ENCODE measurements at regions not wholly inside any gene's neighbourhood (a gene's known extent, or its start where the extent isn't known, plus 50 kb on each side); places are given as distances from the start of the nearest gene placed in this dataset.
"Not testable (repeated sequence)": the region's sequence is repeated elsewhere in the genome, so short reads cannot be mapped to it uniquely, and the experiment has no call there.

GRCh38 chr4:122100508-122100907 is 51.6 kb upstream of the BLTP1 start:
- no peak for DNase-seq
- Mint-ChIP-seq H3K4me1 (no peaks in the 10 kb centered on the region), H3K36me3 (no peaks in the 10 kb centered on the region), H3K27ac (no peak overlapping the region), H3K4me3 (no peak overlapping the region), H3K27me3 (peaks cover 12 to 32% (median 24%) of the 10 kb centered on the region in 3 donors), H3K9me3 (peaks cover 0 to 2% (median 0%) of the 10 kb centered on the region in 7 donors)
- ATAC-seq (ENCODE audit: low read depth in 2 of 2), result no peak

DNA sequence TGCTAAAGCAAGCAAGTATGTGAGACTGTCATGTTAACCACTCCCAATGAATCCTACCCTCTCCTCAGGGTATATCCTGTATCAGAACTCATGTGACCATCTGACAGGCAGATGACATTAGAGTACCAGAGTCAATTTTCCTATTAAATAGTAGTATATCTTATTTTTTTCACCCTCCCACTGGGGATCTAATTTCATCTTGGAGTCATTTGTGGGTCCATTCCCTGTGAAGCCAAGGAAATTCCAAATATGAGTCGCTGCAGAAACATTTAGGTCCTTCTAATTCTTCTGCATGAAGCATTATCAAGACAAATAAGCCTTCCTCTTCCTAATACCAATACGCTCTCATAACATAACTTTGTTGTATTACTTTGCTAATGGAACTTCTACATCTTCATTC is 52.2 kb upstream of the BLTP1 start:
- Mint-ChIP-seq H3K4me1 (no peaks in the 10 kb centered on the region), H3K27ac (no peak overlapping the region), H3K36me3 (no peaks in the 10 kb centered on the region), H3K27me3 (peaks cover 16 to 38% (median 25%) of the 10 kb centered on the region in 3 donors), H3K4me3 (no peak overlapping the region), H3K9me3 (peaks cover 0 to 2% (median 0%) of the 10 kb centered on the region in 7 donors)
- DNase-seq (no peak), ATAC-seq (ENCODE audit: low read depth in 2 of 2) (no peak)

GRCh38 chr4:122091836-122092405 is 60.2 kb upstream of the BLTP1 start:
- Mint-ChIP-seq H3K27ac (no peak overlapping the region), H3K9me3 (peaks cover 0 to 2% (median 0%) of the 10 kb centered on the region in 7 donors), H3K4me3 (no peak overlapping the region), H3K27me3 (peaks cover 15 to 44% (median 33%) of the 10 kb centered on the region in 3 donors), H3K36me3 (no peaks in the 10 kb centered on the region), H3K4me1 (no peaks in the 10 kb centered on the region)
- ATAC-seq (ENCODE audit: low read depth in 2 of 2) (no peak), DNase-seq (no peak)

DNA sequence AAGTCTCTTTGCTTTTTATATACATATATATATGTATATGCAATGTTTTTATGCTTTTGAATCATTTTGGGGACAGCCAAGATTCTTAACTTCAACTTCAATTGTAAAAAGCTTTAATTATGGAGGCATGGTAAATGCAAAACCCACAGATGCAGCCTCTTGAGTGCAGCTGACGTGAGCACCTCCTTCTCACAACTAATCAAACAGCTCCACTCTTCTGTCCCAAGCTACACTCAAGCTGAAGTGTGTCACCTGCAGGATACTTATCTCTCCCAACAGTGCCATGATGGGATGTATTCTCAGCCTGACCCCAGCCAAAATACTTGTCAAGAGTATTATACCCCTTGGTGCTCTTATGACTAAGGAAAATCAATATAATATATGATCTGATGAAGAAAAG is 60.7 kb upstream of the BLTP1 start:
- Mint-ChIP-seq H3K27ac (no peak overlapping the region), H3K9me3 (peaks cover 0 to 2% (median 0%) of the 10 kb centered on the region in 7 donors), H3K4me3 (no peak overlapping the region), H3K27me3 (peaks cover 15 to 38% (median 30%) of the 10 kb centered on the region in 3 donors), H3K4me1 (no peaks in the 10 kb centered on the region), H3K36me3 (no peaks in the 10 kb centered on the region)
- no peak for DNase-seq
- no peak for ATAC-seq (ENCODE audit: low read depth in 2 of 2)

GRCh38 chr4:122090989-122091388 is 61.1 kb upstream of the BLTP1 start:
- H3K4me1 Mint-ChIP-seq, result no peaks in the 10 kb centered on the region
- H3K27me3 Mint-ChIP-seq, result peaks cover 15 to 35% (median 26%) of the 10 kb centered on the region in 3 donors
- H3K36me3 Mint-ChIP-seq, result no peaks in the 10 kb centered on the region
- H3K9me3 Mint-ChIP-seq, result peaks cover 0 to 1% (median 0%) of the 10 kb centered on the region in 7 donors
- no peak for ATAC-seq (ENCODE audit: low read depth in 2 of 2)
- no peak for DNase-seq
- H3K27ac Mint-ChIP-seq, result no peak overlapping the region
- no peak overlapping the region for H3K4me3 Mint-ChIP-seq

DNA sequence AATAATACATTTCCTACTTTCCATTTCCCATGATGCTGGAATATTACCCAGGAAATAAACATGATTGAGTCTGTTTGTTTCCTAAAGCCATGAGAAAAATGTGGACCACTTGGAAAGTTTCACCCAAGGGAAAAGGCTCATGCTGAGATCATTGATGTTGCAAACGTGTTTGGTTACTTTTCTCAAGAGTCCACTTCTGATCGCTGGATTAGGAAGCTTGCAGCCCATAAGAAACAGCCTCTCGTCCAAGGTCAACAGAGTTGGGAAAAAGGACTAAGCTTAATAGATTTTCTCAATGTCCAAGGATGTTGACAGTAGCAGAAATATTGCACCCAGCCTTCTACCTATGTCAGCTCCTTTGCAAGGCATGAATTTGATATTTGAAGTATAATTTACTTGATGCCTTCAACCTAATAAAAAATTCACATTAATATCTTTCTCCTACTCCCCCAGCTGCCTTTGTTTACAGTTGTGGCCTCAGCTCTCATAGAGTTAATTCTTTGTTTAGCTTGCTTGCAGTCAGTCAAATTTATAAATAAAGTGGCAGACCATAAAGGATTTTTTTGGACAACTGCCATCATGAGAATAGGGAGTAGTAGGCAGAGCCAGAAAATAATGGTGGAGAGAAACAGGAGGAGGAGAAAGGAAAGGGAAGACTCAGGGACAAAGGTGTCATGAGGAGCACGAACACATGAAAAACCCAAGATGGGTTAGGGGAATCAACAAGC is 65.6 kb upstream of the BLTP1 start:
- Mint-ChIP-seq H3K27me3 (peaks cover 14 to 25% (median 25%) of the 10 kb centered on the region in 3 donors), H3K4me1 (no peaks in the 10 kb centered on the region), H3K36me3 (no peaks in the 10 kb centered on the region), H3K9me3 (peaks cover 0 to 2% (median 0%) of the 10 kb centered on the region in 7 donors), H3K4me3 (no peak overlapping the region), H3K27ac (no peak overlapping the region)
- DNase-seq (no peak), ATAC-seq (ENCODE audit: low read depth in 2 of 2) (no peak)

DNA sequence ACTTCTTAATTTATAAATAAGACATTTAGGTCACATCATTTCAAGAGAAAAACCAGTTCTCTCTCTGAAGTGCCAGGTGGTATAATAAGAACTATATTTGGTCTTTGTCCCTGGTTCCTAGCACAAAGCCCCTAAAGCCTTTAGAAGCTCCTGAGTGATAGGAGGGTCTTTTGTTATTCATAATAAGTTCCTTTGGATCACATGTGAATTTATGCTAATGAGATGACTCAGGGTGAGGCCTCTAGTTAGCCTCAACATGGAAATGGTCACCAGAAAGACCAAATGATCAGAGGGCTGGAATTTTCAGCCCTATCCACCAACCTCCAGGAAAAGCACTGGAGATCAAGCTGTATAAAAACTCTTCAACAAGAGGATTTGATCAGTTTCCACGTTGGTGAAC is 68.1 kb upstream of the BLTP1 start:
- DNase-seq (no peak), ATAC-seq (ENCODE audit: low read depth in 2 of 2) (no peak)
- H3K27ac Mint-ChIP-seq, result peak overlapping the region in 1 of 6 donors; percentile 69
- H3K27me3 Mint-ChIP-seq, result peaks cover 22 to 37% (median 26%) of the 10 kb centered on the region in 3 donors
- no peaks in the 10 kb centered on the region for H3K4me1 Mint-ChIP-seq
- H3K4me3 Mint-ChIP-seq, result no peak overlapping the region
- no peaks in the 10 kb centered on the region for H3K36me3 Mint-ChIP-seq
- H3K9me3 Mint-ChIP-seq, result peaks cover 0 to 2% (median 0%) of the 10 kb centered on the region in 7 donors

GRCh38 chr4:122083351-122083750 is 68.8 kb upstream of the BLTP1 start:
- H3K4me3 Mint-ChIP-seq, result no peak overlapping the region
- H3K27me3 Mint-ChIP-seq, result peaks cover 23 to 36% (median 26%) of the 10 kb centered on the region in 3 donors
- H3K36me3 Mint-ChIP-seq, result no peaks in the 10 kb centered on the region
- ATAC-seq (ENCODE audit: low read depth in 2 of 2) (no peak), DNase-seq (no peak)
- no peaks in the 10 kb centered on the region for H3K4me1 Mint-ChIP-seq
- no peak overlapping the region for H3K27ac Mint-ChIP-seq
- peaks cover 0 to 2% (median 0%) of the 10 kb centered on the region in 7 donors for H3K9me3 Mint-ChIP-seq

- Mint-ChIP-seq H3K4me3 (no peak overlapping the region), H3K9me3 (peaks cover 0 to 2% (median 0%) of the 10 kb centered on the region in 7 donors), H3K36me3 (no peaks in the 10 kb centered on the region), H3K27me3 (peaks cover 22 to 30% (median 23%) of the 10 kb centered on the region in 3 donors), H3K4me1 (no peaks in the 10 kb centered on the region), H3K27ac (no peak overlapping the region)
- no peak for DNase-seq
- ATAC-seq (ENCODE audit: low read depth in 2 of 2), result no peak
Measured at GRCh38 chr4:122082661-122083060, 69.5 kb upstream of the BLTP1 start.

- ATAC-seq (ENCODE audit: low read depth in 2 of 2); DNase-seq; H3K27ac Mint-ChIP-seq; H3K9me3 Mint-ChIP-seq; H3K36me3 Mint-ChIP-seq; H3K4me3 Mint-ChIP-seq; H3K4me1 Mint-ChIP-seq: not testable (repeated sequence)
- peaks cover 29 to 33% (median 33%) of the 10 kb centered on the region in 3 donors for H3K27me3 Mint-ChIP-seq
Measured at GRCh38 chr4:122077653-122078052, 74.5 kb upstream of the BLTP1 start.

GRCh38 chr4:122076835-122077234 is 75.3 kb upstream of the BLTP1 start:
- H3K9me3 Mint-ChIP-seq; H3K27ac Mint-ChIP-seq; H3K4me1 Mint-ChIP-seq; ATAC-seq (ENCODE audit: low read depth in 2 of 2); H3K36me3 Mint-ChIP-seq; DNase-seq: not testable (repeated sequence)
- H3K27me3 Mint-ChIP-seq, result peaks cover 31 to 37% (median 33%) of the 10 kb centered on the region in 3 donors
- peak overlapping the region in 1 of 8 donors; percentile 36 for H3K4me3 Mint-ChIP-seq

DNA sequence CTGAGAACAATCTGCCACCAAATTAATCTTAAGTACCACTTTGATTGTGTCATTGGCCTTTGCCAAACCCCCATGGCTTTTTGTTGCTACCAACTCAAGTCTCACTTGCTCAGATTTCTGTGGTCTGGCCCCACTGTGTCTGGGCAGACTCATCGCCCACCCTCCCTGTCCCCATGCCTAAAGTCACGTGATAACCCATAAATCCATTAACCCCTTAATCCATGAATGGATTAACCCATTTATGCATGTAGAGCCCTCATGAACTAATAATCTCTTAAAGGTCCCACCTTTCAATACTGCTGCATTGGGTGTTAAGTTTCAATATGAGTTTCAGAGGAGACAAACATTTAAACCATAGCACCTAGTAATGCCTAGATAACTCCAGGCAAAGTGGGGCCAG is 78.5 kb upstream of the BLTP1 start:
- no peak for DNase-seq
- H3K9me3 Mint-ChIP-seq, result peaks cover 0 to 1% (median 0%) of the 10 kb centered on the region in 7 donors
- no peak for ATAC-seq (ENCODE audit: low read depth in 2 of 2)
- H3K4me3 Mint-ChIP-seq, result no peak overlapping the region
- peaks cover 15 to 28% (median 26%) of the 10 kb centered on the region in 3 donors for H3K27me3 Mint-ChIP-seq
- H3K4me1 Mint-ChIP-seq, result no peaks in the 10 kb centered on the region
- H3K36me3 Mint-ChIP-seq, result no peaks in the 10 kb centered on the region
- H3K27ac Mint-ChIP-seq, result no peak overlapping the region

GRCh38 chr4:122065915-122066314 is 86.2 kb upstream of the BLTP1 start:
- Mint-ChIP-seq H3K4me3 (no peak overlapping the region), H3K4me1 (no peaks in the 10 kb centered on the region), H3K9me3 (no peaks in the 10 kb centered on the region), H3K36me3 (no peaks in the 10 kb centered on the region), H3K27me3 (peaks cover 0 to 7% (median 6%) of the 10 kb centered on the region in 3 donors), H3K27ac (no peak overlapping the region)
- ATAC-seq (ENCODE audit: low read depth in 2 of 2), result no peak
- DNase-seq, result no peak

GRCh38 chr4:122065149-122065548 is 87.0 kb upstream of the BLTP1 start:
- ATAC-seq (ENCODE audit: low read depth in 2 of 2) (no peak), DNase-seq (no peak)
- peaks cover 0 to 7% (median 6%) of the 10 kb centered on the region in 3 donors for H3K27me3 Mint-ChIP-seq
- no peaks in the 10 kb centered on the region for H3K9me3 Mint-ChIP-seq
- no peak overlapping the region for H3K4me3 Mint-ChIP-seq
- no peaks in the 10 kb centered on the region for H3K36me3 Mint-ChIP-seq
- no peaks in the 10 kb centered on the region for H3K4me1 Mint-ChIP-seq
- no peak overlapping the region for H3K27ac Mint-ChIP-seq
